NCI-H1105 treated with DMSO at 0.1 percent for 48 hours (cell line): ENCODE measurements at regions not wholly inside any gene's neighbourhood (a gene's known extent, or its start where the extent isn't known, plus 50 kb on each side); places are given as distances from the start of the nearest gene placed in this dataset.
"Not testable (repeated sequence)": the region's sequence is repeated elsewhere in the genome, so short reads cannot be mapped to it uniquely, and the experiment has no call there.

Experiments used
- DNase-seq: peaks from one replicate; lab custom pipeline; 2025; lab: John Stamatoyannopoulos, UW

DNA sequence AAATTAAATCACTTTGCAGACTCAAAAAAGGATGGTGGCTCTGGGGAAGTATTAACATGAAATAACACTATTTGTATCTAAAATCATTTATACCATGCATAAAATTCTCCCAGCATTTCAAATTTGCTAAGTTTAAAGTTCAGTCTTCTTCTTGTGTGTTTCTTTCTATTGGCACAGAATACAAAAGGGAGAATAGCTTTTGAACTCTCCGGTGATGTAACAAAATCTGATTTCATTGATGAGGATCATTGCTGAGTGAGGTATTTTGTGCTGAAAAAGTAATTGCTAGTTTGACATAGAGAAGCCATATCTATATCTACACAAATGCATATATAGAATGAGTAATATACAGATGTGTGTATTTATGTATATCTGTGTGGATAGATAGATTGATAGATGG, 174.8 kb downstream of the LACC1 start:
- no peak for DNase-seq

DNA sequence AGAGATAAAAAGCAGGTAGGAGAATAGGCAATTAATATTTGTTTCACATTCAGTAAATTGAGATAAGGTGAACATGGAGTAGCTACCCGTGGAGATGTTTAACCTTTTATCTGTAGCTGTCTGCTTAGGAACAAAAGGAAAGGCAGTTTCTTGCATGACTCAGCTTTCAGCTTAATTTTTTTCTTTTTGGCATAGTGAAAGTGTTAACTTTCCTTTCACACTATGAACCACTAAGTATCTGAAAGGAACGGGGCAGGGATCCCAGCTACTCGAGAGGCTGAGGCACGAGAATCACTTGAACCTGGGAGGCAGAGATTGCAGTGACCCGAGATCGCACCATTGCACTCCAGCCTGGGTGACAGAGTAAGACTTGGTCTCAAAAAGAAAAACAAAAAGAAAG, 176.0 kb downstream of the LACC1 start:
- DNase-seq: not testable (repeated sequence)

DNA sequence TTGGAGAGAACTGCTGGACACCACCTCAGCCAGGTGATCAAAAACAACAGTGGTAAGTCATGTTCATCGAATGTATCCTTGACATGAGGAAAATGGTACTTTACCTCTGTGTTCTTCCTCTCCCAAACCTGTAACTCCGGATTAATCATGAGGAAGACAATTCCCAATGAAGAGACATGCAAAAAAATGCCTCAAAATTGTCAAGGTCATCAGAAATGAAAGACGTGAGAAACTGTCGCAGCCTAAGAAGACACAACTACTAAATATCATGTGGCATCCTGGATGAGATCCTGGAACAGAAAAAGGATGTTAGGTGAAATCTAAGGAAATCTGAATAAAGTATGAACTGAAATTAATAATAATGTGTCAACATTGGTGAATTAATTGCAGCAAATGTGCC, 178.4 kb downstream of the LACC1 start:
- DNase-seq: no peak

DNA sequence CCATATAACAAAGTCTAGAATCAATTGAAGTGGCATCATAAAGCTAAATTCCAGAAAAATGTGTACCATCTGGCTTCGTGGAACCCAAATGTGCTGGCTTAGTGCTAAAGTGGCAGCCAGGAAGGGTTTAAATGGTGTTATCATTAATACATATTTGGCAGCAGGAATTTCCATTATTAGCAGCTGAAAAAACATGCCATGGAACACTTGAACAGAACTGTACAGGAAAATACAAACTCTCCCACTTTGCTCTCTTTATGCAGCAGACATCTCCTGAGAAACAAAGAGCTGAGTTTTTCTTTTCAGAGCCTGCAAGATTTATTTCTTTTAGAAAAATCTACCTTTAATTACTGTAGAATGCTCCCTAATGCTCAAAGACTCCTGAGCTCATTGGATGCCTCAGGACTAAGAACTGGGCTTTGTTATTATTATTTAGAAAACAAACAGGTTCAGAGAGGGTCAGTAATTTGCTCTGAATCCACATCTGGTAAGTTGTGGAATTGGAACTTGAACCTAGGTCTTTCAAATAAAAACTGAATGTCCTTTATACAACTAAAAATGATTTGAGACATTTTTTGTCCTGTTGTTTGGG, 179.0 kb downstream of the LACC1 start:
- peak; percentile 16 for DNase-seq

DNA sequence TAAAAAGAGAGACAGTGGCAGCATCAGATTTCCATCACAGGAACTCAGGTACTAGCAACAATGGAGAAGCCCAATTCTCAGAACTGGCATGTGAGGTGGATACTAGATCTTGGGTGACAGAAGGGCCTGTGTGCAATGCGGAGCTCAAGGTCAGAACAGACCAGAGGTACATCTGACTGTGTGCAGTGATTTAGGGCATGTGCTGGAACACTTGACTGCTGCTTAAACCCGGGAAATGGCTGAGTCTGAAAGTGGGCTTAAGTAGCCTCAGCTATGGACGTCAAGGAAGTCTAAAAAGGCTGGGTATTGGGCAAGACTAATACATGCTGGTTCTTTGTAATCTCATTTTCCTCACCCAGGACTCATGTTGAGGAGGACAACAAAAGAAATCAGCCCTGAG, 182.2 kb downstream of the LACC1 start:
- no peak for DNase-seq

DNA sequence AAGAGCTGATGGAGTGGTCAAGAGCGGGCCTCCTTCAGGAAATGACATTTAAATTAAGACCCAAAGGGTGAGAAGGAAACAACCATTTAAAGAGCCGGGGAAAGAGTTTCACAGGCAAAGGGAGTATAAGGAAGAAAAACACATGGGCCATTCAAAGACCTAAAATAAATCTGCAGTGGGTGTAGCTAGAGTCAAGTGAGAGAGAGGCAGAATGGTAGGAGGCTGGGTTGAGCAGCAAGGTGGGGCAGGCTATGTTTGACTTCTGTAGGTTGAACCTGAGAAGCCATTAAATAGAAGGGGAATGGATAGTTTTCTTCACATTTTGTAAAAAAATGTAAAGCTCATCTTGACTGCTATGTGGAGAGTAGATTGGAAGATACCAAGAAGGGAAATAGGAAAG, 183.8 kb downstream of the LACC1 start:
- no peak for DNase-seq

DNA sequence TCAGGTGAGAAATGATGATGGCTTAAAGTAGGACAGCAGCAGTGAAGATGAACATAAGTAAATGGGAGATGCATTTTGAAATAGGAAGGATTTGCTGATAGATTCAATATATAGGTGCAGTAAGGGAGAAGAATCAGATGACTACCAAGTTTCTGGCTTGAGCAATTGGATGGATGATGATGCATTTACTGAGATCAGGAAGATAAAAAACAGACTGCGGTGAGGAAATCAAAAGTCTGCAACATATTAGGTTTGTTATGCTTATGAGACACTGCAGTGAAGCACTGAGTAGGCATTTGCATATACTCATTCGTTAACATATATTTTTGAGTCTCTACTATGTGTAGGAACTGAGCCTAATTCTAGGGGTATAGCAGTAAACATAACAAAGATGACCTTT, 184.2 kb downstream of the LACC1 start:
- no peak for DNase-seq

DNA sequence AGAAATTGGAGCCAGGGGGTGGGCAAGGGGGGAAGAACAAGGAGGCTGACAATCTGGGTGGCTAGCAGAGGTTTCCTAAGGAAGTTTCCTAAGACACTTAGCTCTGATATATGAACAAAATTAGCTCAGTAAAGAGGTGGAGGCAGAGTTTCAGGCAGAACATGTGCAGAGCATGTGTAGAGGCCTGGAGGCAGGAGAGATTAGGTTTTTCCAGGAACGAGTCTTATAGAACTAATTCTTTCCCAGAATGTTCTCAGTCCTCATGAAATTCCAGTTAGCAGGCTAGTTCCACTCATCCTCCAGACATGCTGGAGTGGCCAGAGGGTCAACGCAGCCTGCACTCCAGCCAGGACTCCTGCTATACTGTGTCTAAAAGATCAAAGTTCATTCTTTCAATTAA, 184.7 kb downstream of the LACC1 start:
- no peak for DNase-seq

DNA sequence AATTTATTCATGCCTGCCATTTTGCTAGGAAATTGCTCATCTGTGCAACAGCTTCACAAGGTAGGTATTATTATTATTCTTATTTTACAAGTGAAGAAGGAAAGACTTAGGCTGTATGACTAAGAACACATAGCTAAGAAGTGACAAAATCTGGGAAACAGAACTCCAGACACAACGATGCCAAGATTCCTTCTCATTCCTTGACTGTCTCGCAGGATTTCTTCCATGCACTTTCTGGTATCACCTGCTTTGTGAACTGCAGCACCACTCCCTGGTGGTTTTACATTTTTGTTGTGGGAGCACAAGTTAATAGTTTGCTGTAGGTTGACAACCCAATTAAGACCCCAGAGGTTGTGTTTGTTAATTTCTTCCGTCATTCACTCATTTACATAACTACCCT, 188.5 kb downstream of the LACC1 start:
- no peak for DNase-seq

DNA sequence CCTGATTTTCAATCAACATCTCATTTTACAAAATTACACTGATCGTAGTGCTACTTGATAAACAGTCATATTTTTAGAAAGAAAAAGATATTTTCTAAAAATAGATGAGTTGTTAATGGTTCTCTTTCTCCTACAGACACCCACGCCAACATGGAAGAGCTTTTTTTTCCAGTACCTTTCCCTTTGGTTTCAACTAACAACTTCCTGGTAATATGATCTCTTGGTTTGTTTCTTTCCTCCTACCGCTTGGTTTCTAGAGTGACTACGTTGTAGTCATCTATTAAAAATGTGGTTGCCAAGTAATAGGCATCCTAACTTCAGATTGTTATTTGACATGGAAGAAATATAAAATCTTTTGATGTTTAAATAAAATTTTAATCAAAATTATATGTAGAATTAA, 189.0 kb downstream of the LACC1 start:
- no peak for DNase-seq

DNA sequence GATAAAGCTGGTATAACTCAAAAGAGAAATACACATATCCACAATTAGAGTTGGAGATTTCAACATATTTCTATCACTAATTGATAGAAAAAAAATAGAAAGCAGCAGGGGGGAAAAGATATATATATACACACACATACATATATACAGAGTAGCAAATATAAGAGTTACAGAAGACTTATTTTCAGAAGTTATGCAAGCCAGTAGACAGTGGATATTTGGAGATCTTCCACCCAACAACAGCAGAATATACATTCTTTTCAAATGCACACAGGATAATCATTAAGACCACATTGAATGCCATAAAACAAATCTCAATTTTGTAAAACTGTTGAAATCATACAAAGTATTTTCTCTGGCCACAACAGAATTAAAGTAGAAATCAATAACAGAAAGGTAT, 192.8 kb downstream of the LACC1 start:
- no peak for DNase-seq

DNA sequence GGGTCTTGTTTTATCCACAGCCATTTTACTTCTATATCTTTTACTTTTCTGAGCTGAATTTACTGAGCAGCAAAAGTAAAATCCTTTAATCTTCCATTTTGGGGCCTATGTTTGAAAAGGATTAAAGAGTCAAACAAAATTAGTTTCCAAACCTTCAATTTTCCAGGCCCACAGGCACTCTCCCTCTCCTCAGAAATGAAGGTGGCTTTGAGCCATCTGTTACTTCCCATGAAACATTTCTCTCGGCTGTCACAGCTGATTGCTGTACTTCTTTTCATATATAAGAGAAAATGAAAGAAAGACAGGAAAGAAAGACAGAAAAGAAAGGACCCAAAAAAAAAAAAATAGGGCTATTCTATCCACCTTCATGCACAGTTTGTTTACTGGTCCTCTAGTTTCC, 194.9 kb downstream of the LACC1 start:
- no peak for DNase-seq

DNA sequence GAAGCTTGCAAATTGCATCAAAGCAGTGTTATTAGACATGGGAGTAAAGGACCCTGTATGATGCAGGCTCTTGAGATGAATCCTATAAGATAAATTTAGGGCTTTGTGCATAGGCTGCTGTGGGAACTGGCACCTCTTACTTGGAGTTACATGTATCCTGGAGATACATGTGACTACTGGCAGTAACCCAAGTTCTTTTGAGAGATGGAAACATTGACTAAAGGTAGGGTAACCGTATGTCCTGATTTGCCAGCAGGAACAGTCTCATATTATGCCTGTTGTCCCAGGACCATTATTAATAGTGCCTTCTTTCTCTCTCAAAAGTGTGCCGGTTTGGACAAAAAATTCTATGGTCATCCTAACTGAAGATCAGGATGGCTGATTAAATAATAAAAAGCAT, 195.4 kb downstream of the LACC1 start:
- no peak for DNase-seq

DNA sequence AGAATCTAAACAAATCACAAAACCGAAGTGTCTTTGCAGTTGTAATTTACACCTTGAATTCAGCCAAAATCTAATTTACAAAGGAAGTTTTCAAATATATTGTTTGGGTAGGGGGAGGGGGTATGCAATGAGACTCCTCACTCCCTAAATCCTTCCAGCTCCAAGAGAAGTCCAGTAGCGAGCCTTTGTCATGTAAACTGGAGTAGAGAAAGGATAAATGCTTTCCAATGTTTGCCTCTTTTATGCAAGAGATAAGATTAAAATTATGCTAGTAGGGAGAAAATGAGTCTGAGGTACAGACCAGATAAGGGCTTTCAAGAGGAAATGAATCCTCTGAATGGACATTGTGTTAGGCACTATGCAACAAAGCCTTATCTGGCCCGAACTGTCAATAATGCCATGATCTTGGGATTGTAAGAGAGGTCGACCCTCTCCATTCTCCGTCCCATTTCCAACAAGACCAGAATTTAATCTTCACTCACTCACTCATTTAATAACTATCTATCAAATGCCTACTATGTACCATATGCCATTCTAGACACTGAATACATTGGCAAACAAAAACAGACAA, 199.2 kb downstream of the LACC1 start:
- no peak for DNase-seq

DNA sequence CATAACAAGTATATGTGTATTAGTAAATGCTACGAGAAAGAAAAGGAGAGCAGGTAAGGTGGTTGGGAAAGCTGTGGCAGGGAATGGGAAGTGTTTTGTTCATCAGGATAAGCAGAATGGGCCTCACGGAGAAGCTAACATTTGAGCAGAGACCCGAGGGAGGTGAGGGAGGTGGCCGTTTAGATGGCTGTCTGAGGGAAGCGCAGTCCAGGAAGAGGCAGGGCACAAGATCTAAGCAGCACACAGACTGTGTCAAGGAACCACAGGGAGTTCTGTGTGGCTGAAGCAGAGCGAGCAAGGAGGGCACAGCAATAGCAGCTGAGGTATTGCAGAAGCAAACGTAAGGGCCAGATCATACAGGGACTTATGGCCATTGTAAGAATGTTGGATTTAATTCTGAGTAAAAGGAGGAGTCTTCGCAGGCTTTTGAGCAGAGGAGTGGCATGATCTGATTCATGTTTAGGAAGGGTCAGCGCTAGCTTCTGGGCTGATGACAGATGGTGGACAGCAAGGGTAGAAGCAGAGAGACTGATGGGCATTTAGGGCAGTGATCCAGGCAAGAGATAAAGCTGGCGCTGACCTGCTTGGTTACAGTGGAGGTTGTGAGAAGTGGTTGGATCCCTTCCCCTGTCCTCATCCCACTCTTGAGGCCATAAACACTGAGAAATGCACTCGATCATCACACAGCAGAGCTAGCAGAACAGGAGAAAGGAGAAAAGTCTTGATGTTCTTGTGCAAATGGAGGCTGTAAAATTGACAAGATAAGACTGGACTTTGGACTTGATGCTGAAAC, 199.9 kb downstream of the LACC1 start:
- no peak for DNase-seq

DNA sequence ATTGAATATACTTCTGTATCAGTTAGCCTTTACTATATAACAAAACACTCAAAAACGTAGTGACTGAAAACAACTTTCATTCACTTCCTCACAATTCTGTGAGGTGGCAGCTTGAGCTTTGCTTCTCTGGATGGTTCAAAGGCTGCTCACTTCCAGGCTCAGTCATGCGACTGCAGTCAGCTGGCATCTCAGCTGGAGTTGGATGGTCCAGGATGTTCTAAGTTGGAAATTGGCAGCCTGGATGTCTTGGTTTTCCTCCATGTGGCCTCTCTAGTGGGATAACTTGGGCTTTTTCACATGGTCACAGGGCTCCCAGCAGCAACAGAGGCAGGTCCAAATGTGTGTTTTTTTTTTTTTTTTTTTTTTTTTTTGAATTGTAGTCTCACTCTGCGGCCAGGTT, 204.4 kb downstream of the LACC1 start:
- DNase-seq: no peak

DNA sequence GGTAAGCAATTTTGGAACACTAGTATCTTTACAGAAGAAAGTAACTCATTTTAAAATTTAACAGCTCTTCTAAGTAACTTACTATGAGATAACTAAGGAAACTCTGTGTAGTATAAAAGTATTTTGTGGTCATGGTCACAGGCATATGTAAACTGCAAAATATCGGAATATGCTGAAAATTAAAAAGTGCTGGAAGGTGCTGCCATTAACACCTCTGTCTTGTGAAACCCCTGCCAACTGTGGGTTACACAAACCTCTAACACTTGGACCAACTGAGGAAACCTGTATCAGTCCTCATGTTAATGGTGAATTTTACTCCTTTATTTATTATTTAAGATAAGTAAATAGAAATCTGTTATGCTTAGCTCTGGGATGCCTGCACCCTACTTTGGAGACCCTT, 206.7 kb downstream of the LACC1 start:
- no peak for DNase-seq

DNA sequence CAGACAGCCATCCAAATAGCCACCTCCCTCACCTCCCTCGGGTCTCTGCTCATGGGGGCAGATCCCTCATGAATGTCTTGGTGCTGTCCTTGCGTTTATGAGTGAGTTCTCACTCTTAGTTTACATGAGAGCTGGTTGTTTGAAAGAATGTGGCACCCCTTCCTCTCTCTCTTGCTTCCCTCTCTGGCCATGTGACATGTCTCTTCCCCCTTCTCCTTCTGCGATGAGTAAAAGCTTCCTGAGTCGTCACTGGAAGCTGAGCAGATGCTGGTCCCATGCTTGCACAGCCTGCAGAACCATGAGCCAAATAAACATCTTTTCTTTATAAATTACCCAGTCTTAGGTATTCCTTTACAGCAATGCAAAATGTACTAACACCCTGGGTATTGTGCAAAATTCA, 208.7 kb downstream of the LACC1 start:
- DNase-seq: no peak

DNA sequence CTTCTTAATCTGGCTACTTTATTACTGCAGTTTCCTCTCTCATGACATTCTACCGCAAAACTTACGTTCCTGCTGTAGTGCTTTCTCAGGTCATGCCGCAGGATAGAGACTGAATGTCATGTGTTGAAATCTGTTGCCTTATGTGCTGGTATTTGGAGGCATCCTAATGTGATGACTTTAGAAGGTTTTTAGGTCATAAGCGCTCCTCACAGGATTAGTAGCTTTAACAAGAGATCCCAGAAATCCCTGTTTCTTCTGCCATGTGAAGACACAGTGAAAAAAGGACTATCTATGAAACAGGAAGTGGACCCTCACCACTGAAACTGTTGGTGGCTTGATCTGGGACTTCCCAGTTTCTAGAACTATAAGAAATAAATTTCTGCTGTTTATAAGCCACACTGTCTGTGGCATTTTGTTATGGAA, 209.3 kb downstream of the LACC1 start:
- DNase-seq: no peak

DNA sequence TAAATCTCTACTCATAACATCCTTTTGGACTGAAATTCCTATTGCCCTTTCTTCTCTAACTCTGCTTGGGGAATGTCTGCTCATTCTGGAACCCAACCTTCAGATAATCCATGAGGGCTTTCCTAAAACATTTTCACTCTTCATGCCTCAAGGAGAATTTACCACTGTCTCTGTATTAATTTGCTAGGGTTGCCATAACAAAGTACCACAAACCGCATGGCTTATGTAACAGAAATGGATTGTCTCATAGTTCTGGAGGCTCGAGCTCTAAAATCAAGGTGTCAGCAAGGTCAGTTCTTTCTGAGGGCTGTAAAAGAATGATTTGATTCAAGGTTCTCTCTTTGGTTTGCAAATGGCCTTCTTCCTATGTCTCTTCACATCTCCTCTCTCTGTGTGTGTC, 209.7 kb downstream of the LACC1 start:
- DNase-seq: no peak

DNA sequence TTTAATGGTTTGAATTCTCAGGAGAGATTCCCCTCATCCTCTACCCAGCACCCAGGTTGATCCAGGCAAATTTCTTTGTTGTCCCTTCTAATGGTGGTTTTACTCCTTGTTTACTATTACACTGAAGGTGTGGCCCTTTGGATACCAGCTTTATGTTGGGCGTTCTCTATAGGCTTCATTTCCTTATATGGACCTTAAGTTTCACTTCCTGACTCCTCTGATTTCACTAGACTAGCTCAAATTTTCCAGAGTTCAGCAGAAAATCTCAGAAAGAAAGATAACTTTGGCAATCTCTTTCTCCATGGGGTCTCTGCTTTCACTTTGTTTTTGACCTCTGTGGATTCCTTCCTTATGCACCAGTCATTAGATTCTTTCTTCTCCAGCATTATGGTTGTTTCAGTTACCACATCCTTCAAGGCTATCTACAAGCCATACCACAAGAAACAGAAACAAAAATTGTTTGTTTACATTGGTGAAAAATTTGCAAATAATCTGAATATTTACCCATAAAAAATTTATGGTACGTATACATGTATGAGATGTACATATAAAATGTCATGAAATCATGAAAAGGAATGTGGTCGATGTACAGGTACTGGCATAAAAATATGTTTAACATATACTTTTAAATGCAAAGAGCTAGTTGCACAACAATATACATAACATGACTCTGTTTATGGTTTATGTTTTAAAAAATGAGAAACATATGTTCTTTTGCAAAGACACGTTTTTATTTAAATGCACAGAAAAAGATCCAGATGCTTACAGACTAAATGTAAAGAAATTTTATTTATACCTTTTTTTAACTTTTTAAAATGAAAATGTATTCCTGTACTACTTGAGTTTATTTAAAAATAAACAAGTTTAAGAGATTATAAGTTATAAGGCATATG, 212.6 kb downstream of the LACC1 start:
- DNase-seq: no peak
